GM19043 (cell line): ENCODE measurements at regions not wholly inside any gene's neighbourhood (a gene's known extent, or its start where the extent isn't known, plus 50 kb on each side); places are given as distances from the start of the nearest gene placed in this dataset.
"Not testable (repeated sequence)": the region's sequence is repeated elsewhere in the genome, so short reads cannot be mapped to it uniquely, and the experiment has no call there.

ENCODE experiments used
- ATAC-seq: cut with Tn5 transposase; IDR thresholded peaks from one replicate; pipeline ENCODE4 v1.9.1; 2021; ENCODE audit warnings: low read depth; ENCODE audit not compliant: unreplicated experiment

DNA sequence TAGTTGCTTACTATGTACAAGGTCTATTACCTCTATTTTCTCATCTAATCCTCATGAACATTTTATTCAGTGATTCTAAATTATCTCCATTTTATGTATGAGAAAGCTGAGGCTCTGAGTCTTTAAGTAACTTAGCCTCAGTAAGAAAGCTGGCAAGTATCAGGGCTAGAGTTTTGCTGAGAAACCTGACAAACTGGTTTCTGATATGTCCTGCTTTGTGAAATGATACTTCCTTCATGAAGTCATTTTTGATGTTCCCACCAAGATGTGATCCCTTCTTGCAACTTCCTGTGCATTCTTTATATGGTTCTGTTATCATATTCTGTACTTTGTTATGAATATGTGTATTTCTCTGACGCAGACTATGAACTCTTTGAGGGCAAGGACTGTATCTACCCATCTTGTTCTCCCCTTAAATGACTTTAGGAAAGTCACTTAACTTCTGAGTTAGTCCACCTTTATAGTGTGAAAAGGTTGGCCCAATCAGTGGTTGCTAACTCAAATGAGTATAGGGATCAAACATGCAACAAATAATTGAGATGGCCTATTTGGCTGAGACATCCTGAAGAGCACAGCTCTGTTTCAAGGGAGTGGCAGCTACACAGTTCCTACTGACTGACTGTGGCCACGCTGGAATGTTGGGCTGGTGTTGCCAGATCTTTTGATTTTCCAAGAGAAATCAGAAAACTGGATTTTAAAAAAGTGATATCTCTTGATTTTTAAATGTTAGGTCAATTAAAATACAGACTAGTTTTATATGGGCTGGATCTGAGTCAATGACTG, 127.9 kb upstream of the AMOT start:
- ATAC-seq = no peak

DNA sequence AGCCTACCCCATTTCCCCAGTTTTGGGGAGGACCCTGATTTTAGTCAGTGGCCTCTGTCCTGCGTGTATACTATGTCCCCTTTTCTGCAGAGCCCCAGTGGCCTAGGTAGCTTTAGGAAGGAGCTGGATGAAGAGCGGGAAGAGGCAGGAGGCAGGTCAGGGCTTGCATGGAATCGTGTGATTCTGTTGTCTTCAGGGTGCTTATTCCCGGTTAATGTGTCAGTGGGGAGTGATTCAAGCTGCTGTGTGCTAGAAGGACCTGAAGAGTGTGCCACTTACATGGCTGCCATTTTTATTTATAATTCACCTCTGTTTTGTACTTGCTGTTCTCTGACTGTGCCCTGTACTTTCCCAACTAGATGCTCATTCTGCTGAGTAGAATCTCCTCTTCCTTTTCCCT, 127.3 kb upstream of the AMOT start:
- ATAC-seq = no peak

DNA sequence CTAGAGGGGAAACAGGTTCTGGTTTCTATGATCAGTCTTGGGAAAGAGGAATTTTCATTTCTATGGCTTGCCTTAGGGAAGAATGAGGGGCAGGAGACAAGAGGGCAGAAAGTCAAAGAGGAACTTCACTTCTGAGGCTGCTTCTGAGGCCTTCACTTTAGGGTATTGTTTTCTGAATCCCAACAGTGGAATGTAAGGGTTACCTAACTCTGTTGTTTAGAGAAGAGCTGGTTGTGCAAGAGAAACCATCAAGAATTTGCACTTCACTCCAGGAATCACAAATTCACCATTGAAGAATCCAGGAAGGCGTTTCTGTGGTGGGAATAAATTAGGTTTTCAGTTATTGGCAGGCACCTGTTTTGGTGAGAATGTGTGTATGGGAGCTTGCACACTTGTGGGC, 126.7 kb upstream of the AMOT start:
- no peak for ATAC-seq

DNA sequence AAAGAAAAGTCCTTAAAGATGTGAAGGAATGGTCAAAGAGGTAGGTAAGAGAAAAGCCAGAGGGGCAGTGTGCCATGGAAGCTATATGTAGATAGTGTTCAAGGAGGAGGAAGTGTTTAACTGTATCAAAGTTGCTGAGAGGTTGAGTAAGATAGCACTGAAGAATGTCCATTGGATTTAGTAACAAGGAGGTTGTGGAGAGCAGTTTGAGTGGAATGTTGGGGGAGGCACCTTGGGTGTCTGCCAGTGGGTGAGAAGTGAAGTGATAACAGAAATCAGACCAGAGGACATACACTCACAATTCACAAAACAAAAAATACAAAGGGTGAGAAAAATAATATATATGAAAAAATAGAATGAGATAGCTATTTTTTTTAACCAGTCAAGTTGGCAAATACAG, 121.3 kb upstream of the AMOT start:
- ATAC-seq = no peak

DNA sequence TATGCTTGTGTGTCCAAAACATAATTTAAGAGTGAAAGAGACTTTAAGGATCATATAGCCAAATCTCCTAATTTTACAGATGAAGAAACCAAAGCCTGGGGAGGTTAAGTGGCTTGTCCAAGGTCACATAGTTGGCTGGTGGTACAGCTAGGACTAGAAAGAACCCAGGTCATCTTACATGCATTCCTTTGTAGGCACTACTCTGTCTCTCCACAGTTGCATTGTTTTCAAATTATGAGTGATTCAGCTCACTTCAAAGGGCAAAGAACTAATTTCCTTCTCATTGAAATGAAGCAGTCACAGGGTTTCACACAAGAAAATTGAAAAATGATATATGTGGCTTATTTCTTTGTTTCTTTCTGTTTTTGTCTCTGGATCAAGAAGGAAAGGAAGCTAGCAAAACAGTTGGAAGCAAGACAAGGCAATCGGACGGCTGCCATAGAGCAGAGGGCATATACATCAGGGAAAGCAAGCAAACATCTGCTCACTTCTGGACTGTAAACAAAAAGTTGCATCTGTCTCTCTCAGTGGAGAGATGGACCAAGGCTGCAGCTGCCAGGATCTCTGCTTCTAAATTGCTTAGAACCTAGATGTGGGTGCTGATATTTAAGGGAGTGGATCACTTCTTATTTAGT, 107.5 kb upstream of the AMOT start:
- no peak for ATAC-seq

DNA sequence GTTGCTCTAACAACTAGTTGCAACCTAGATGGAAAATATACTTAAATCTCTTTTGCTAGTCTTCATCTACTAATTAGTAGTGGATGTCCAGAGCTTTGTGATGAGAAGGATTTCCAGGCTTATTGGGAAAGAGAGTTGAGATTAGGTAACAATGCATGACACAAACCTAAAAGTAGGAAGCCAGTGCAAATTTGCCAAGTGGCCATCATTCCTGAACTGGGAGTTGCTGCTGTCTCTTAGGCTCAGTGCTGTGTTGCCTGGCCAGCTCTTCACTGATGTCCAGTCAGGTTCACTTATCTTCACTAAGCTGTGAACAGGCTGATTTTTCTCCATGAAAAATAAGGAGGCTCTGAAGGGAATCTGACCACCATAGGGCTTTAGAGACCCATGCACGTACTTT, 105.6 kb upstream of the AMOT start:
- ATAC-seq = no peak

DNA sequence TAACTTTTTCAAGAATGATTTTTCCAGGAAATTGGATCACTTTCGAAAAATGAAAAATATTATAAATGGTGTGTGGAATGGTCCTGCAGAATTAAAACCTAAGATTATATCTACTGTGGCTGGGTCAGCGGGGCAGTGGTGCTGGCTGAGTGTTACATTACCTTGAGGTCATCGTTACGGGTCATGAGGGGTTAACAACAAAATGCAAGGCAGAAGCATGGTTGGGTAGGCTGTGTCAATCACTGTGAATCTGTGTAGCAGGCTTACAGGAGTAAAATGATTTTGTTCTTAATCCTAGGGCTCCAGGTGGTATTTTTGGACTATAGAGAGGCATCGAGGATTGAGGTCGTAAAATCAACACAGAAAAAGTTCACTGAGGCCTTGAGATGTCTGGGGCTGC, 105.2 kb upstream of the AMOT start:
- no peak for ATAC-seq

DNA sequence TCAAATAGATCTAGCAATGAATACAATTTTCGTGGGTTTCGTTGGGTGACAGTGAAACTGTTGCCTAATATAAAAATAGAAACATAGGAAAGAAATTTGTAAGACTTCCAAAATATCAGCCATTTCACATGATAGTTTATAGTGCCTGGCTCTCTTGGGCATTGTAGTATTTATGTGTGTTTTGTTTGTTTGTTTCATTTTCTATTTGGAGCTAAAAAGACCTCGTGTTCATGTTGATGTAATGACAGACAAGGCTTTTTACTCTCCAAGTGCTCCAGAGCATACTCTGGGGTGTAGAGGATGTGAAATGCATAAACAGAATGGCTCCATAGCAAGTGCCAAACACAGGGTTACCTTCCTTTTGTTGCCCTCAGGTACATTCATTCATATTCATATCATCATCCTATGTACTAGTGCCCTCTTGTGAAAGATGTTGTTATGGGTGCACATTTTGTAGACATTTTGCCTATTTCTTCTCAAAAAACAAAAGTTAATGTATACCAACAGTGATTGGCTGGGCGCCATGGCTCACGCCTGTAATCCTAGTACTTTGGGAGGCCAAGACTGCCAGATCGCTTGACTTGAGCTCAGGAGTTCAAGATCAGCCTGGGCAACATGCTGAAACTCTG, 100.7 kb upstream of the AMOT start:
- ATAC-seq = peak; percentile 89

DNA sequence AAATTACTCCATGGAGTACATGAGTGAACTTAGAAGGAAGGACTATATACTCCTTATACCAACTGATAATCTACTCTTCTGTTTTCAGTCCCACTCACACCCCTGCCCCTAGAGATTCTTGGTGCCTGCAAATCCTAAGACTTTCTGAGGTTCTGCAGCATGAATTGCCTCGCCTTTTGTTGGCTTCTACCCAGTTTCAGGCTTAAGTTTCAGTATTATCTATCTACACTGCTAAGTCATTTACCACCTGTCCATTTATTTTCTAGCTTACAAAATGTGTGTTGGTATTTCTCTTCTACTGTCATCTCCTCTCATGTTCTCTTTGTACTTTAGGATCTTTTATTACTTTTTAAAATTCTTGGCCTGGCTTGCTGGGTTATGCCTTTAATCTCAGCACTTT, 94.4 kb upstream of the AMOT start:
- ATAC-seq = no peak

DNA sequence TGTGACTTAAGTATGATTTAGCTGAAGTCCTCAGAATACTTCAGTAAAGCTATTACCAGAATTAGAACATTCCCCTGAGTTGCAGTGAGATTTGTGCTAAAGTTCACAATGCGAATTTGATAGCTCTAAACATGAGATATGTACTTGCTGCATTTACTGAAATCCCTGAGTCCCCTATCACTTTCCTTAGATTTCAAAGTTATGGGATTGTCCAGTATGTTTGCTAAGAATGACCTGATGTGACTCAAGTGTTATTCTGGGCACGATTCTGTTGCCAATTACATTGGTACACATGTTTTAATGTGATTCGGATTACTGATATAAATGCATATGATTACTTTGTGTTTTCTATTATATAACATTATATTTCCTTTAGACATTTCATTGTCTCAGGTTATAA, 91.3 kb upstream of the AMOT start:
- no peak for ATAC-seq

DNA sequence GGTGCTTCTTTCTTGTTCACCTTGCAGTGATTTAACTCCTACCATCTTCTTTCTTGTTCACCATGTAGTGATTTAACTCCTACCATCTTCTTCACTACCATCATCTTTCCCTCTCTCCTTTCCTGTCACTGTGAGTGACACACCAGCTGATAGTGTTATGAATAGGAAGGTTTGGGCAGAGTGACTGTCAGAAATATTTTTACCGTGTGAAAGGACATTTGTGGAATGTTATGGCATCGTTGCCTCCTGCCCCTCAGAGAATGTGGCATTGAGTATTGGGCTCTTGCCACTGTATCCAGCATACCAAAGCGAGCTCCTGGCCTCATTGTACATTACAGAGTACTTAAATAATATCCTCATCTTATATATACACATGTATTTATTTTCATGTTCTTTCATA, 90.8 kb upstream of the AMOT start:
- no peak for ATAC-seq

DNA sequence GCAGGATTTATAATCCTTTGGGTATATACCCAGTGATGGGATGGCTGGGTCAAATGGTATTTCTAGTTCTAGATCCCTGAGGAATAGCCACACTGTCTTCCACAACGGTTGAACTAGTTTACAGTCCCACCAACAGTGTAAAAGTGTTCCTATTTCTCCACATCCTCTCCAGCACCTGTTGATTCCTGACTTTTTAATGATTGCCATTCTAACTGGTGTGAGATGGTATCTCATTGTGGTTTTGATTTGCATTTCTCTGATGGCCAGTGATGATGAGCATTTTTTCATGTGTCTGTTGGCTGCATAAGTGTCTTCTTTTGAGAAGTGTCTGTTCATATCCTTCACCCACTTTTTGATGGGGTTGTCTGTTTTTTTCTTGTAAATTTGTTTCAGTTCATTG, 82.8 kb upstream of the AMOT start:
- ATAC-seq = not testable (repeated sequence)

DNA sequence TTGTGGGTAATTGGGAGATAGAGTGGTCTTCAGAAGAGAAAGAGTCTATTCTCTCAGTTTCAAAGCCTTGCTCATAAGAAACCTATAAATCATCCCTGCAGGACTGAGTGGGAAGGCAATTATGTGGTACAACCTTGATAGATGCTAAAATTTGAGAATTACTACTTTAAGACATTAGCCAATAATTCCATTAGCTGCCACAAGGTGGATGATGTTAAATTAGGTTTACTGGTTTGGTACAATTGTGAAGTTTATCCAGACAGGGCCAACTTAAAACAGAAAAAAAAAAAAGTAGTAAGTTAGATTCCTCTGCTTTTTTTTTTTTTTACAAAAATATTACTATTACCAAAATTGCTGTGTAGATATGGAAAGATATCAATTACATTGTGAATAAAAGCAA, 73.2 kb upstream of the AMOT start:
- ATAC-seq = no peak

DNA sequence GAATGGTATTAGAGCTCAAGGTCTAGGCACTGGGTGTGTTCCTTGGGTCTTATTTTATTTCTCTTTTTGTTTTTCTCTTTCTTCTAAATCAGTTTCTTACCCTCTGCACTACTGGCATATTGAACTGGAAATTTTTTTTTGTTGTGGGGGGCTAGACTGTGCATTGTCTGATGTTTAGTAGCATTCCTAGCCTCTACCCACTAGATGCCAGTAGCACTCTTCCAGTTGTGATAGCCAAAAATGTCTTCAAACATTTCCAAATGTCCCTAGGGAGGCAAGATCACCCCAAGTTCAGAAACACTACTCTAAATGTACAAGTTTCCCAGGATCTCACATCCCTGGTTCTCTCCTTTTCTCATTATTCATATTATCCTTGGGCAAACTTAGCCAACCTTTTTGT, 69.8 kb upstream of the AMOT start:
- ATAC-seq = no peak

DNA sequence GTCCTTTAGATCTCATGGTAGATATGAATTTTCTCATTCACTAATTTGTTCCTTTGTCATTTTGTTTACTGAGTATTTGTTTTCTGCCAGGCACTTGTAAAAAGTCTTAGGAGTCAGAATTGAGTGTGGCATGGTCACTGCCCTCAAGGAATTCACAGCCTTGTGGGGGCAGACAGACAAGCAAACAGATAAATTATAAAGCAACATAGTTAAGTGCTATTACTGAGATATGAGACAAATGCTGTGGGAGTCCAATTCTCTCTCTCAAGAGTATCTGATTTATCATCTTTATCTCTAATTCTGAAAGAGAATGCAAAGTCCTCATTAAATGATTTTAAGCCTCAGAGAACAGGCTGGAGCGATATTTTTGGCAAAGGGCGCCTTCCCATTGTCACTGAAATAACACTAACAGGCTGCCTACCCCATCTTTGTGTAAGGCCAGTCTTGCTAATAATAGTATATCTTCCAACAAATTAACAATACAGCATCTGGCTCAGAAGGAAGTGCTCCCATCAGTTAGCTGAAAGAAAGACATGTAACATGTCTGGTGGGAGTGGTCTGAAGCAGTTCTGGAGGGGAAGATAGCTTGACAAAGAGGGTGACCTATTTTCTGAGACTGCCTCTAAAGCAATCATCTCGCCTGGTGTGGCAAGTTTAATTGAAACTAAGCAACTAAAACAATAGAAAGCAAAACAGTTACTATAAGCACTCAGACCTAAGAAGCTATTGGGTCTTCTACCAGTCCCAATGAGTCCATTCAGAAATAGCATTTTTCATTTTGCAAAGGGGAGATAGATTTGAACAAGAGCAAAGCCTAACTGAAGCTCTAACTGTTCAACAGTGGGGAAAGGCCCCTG, 61.5 kb upstream of the AMOT start:
- ATAC-seq = no peak

DNA sequence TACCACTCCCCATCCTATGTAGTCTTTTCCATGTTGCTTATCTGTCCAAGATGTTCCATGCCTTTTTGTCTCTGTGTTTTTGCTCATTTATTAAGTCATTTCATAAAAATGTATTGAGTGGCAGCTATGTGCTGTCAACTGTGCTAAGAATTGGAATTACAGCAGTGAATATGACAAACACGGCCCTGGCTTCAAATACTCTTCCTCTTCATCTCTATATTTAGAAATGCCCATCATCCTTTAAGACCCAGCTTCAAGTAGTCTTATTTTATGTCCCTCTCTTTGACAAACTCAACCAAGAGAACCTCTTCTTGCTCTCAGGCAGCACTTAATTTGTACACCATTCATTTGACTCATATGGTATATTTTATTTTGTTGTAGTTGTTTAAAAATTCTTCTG, 55.4 kb upstream of the AMOT start:
- ATAC-seq = no peak
